ENCODE measurements at regions not wholly inside any gene's neighbourhood (a gene's known extent, or its start where the extent isn't known, plus 50 kb on each side); places are given as distances from the start of the nearest gene placed in this dataset.
A peak's percentile ranks its signal among the peaks of the same experiment; 100 is the strongest.

GRCh38 chr10:128664729-128665128 is 538.5 kb upstream of the MKI67 start:
- no peak for DNase-seq (ENCODE audit: low read depth, low spot score)
- H3K27ac ChIP-seq: no peak overlapping the region

- H3K27ac ChIP-seq: no peak overlapping the region
- DNase-seq (ENCODE audit: low read depth, low spot score): no peak
Measured at GRCh38 chr10:128675405-128675804, 549.2 kb upstream of the MKI67 start.

GRCh38 chr10:128680116-128680515 is 553.9 kb upstream of the MKI67 start:
- DNase-seq (ENCODE audit: low read depth, low spot score): no peak
- no peak overlapping the region for H3K27ac ChIP-seq

GRCh38 chr10:128684215-128684614 is 558.0 kb upstream of the MKI67 start:
- no peak overlapping the region for H3K27ac ChIP-seq
- no peak for DNase-seq (ENCODE audit: low read depth, low spot score)

GRCh38 chr10:128686630-128687278 is 560.5 kb upstream of the MKI67 start:
- H3K27ac ChIP-seq: no peak overlapping the region
- no peak for DNase-seq (ENCODE audit: low read depth, low spot score)

GRCh38 chr10:128687408-128687807 is 561.2 kb upstream of the MKI67 start:
- no peak for DNase-seq (ENCODE audit: low read depth, low spot score)
- H3K27ac ChIP-seq: no peak overlapping the region

GRCh38 chr10:128687927-128688549 is 561.8 kb upstream of the MKI67 start:
- DNase-seq (ENCODE audit: low read depth, low spot score): no peak
- no peak overlapping the region for H3K27ac ChIP-seq

- no peak for DNase-seq (ENCODE audit: low read depth, low spot score)
- no peak overlapping the region for H3K27ac ChIP-seq
Measured at GRCh38 chr10:128689667-128690066, 563.4 kb upstream of the MKI67 start.

- no peak overlapping the region for H3K27ac ChIP-seq
- DNase-seq (ENCODE audit: low read depth, low spot score): no peak
Measured at GRCh38 chr10:128693493-128694131, 567.4 kb upstream of the MKI67 start.

- no peak overlapping the region for H3K27ac ChIP-seq
- no peak for DNase-seq (ENCODE audit: low read depth, low spot score)
Measured at GRCh38 chr10:128694168-128694850, 568.1 kb upstream of the MKI67 start.

- H3K27ac ChIP-seq: no peak overlapping the region
- DNase-seq (ENCODE audit: low read depth, low spot score): no peak
Measured at GRCh38 chr10:128694851-128695725, 568.9 kb upstream of the MKI67 start.

- no peak for DNase-seq (ENCODE audit: low read depth, low spot score)
- H3K27ac ChIP-seq: no peak overlapping the region
Measured at GRCh38 chr10:128695931-128696330, 569.7 kb upstream of the MKI67 start.

- DNase-seq (ENCODE audit: low read depth, low spot score): no peak
Measured at GRCh38 chr10:128697437-128697836, 571.2 kb upstream of the MKI67 start.

GRCh38 chr10:128701381-128701780 is 575.2 kb upstream of the MKI67 start:
- no peak overlapping the region for H3K27ac ChIP-seq

More at GRCh38 chr10:128697437-128697836, 571.2 kb upstream of the MKI67 start:
- H3K27ac ChIP-seq: no peak overlapping the region

GRCh38 chr10:128701837-128702236 is 575.6 kb upstream of the MKI67 start:
- H3K27ac ChIP-seq: no peak overlapping the region

More at GRCh38 chr10:128701381-128701780, 575.2 kb upstream of the MKI67 start:
- DNase-seq (ENCODE audit: low read depth, low spot score): no peak

GRCh38 chr10:128704716-128705115 is 578.5 kb upstream of the MKI67 start:
- DNase-seq (ENCODE audit: low read depth, low spot score): peak; percentile 6
- H3K27ac ChIP-seq: no peak overlapping the region

More at GRCh38 chr10:128701837-128702236, 575.6 kb upstream of the MKI67 start:
- no peak for DNase-seq (ENCODE audit: low read depth, low spot score)

- no peak overlapping the region for H3K27ac ChIP-seq
- no peak for DNase-seq (ENCODE audit: low read depth, low spot score)
Measured at GRCh38 chr10:128708182-128708581, 582.0 kb upstream of the MKI67 start.

GRCh38 chr10:128709686-128710085 is 583.5 kb upstream of the MKI67 start:
- no peak for DNase-seq (ENCODE audit: low read depth, low spot score)
- no peak overlapping the region for H3K27ac ChIP-seq

- DNase-seq (ENCODE audit: low read depth, low spot score): no peak
- no peak overlapping the region for H3K27ac ChIP-seq
Measured at GRCh38 chr10:128710098-128710797, 584.0 kb upstream of the MKI67 start.
